Endothelial cell of umbilical vein (primary cell): ENCODE measurements at regions not wholly inside any gene's neighbourhood (a gene's known extent, or its start where the extent isn't known, plus 50 kb on each side); places are given as distances from the start of the nearest gene placed in this dataset.

Source experiments
- CTCF ChIP-seq, 2 donors: IDR thresholded peaks; 1 replicate in 1 of 2; 2 replicates in 1 of 2; pipeline ENCODE4 v1.5.1; 2011; ENCODE audit warnings: low read length in 2 of 2, mild to moderate bottlenecking in 2 of 2, moderate library complexity in 2 of 2, control low read depth in 1 of 2, inconsistent platforms in 1 of 2, low read depth in 1 of 2; ENCODE audit not compliant: insufficient read depth in 1 of 2; ENCODE audit errors: extremely low read depth in 1 of 2
- EZH2 ChIP-seq: IDR thresholded peaks from 2 replicates; pipeline ENCODE4 v1.6.1; 2012; ENCODE audit warnings: borderline replicate concordance, low read depth, mild to moderate bottlenecking, moderate library complexity, low read length, inconsistent platforms; ENCODE audit not compliant: severe bottlenecking
- MAX ChIP-seq: IDR thresholded peaks from 2 replicates; pipeline ENCODE4 v1.6.1; 2011; ENCODE audit not compliant: insufficient read depth, insufficient read length
- POLR2A ChIP-seq: IDR thresholded peaks from 2 replicates; pipeline ENCODE4 v1.6.1; 2012; ENCODE audit warnings: low read depth, mild to moderate bottlenecking, control low read depth, low read length

- TF ChIP-seq CTCF (IDR thresholded peaks at IDR 0.05; ENCODE audit: extremely low read depth in 1 of 2, insufficient read depth in 1 of 2, low read depth in 1 of 2, low read length in 2 of 2) (no peak), POLR2A (no peak), EZH2 (no peak), MAX (no peak)
These were observed 176.9 kb downstream of the ARHGAP12 start for GRCh38 chr10:31751738-31752080.
